ENCODE measurements at regions not wholly inside any gene's neighbourhood (a gene's known extent, or its start where the extent isn't known, plus 50 kb on each side); places are given as distances from the start of the nearest gene placed in this dataset.

DNA sequence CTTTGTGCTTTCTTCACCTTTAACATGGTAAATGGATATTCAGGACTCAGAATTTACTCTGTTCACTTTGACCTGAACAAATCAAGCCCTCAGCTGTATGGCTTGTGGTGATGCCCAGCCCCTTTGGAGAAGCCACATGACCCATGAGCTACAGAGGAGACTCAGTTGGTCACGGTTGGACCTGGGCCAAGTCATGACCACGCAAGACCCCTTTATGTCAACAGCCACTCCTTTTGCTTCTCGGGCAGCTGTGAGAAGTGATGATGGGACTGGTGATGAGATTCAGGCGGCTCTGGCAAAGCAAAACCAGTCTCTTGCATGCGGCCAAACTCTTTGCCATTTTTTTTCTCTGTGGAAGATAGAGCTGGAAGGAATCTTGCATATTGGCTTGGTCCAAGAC, 96.5 kb upstream of the AJAP1 start:
- TF ChIP-seq, protein P1, sequence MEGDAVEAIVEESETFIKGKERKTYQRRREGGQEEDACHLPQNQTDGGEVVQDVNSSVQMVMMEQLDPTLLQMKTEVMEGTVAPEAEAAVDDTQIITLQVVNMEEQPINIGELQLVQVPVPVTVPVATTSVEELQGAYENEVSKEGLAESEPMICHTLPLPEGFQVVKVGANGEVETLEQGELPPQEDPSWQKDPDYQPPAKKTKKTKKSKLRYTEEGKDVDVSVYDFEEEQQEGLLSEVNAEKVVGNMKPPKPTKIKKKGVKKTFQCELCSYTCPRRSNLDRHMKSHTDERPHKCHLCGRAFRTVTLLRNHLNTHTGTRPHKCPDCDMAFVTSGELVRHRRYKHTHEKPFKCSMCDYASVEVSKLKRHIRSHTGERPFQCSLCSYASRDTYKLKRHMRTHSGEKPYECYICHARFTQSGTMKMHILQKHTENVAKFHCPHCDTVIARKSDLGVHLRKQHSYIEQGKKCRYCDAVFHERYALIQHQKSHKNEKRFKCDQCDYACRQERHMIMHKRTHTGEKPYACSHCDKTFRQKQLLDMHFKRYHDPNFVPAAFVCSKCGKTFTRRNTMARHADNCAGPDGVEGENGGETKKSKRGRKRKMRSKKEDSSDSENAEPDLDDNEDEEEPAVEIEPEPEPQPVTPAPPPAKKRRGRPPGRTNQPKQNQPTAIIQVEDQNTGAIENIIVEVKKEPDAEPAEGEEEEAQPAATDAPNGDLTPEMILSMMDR (IDR thresholded peaks at IDR 0.05) = no peak
- TF ChIP-seq EP300 (IDR thresholded peaks at IDR 0.05) (no peak), POLR2AphosphoS5 (IDR thresholded peaks at IDR 0.05) (no peak), POLR2A (IDR thresholded peaks at IDR 0.05) (no peak)
